Endodermal cell (in vitro differentiated cells): ENCODE measurements at regions not wholly inside any gene's neighbourhood (a gene's known extent, or its start where the extent isn't known, plus 50 kb on each side); places are given as distances from the start of the nearest gene placed in this dataset.

Experiments
- DNase-seq: peaks from one replicate; pipeline ENCODE4 v3.0.0-alpha.2; 2017
- H3K27ac ChIP-seq: 2 replicates; pipeline ENCODE4 v1.5.1; 2013; ENCODE audit warnings: mild to moderate bottlenecking, low read depth, low read length, moderate library complexity
- H3K27me3 ChIP-seq: 2 replicates; pipeline ENCODE4 v1.6.1; 2013; ENCODE audit warnings: mild to moderate bottlenecking, low read length, moderate library complexity; ENCODE audit not compliant: insufficient read depth, control insufficient read depth, poor library complexity, severe bottlenecking
- H3K36me3 ChIP-seq: 2 replicates; pipeline ENCODE4 v1.7.0; 2013; ENCODE audit warnings: mild to moderate bottlenecking, low read length, moderate library complexity; ENCODE audit not compliant: control insufficient read depth, insufficient read depth
- H3K4me1 ChIP-seq: one replicate; pipeline ENCODE4 v1.7.0; 2013; ENCODE audit warnings: low read length; ENCODE audit not compliant: control insufficient read depth, insufficient read depth
- H3K4me3 ChIP-seq: 2 replicates; pipeline ENCODE4 v1.5.1; 2013; ENCODE audit warnings: mild to moderate bottlenecking, low read length, moderate library complexity
- H3K9ac ChIP-seq: 2 replicates; pipeline ENCODE4 v1.6.1; 2013; ENCODE audit warnings: mild to moderate bottlenecking, low read length, moderate library complexity; ENCODE audit not compliant: poor library complexity, severe bottlenecking; ENCODE audit errors: extremely low read depth
- H3K9me3 ChIP-seq: 2 replicates; pipeline ENCODE4 v1.6.1; 2013; ENCODE audit warnings: mild to moderate bottlenecking, low read length, moderate library complexity; ENCODE audit not compliant: control insufficient read depth
- H3K27ac Mint-ChIP-seq: 2 replicates; pipeline ENCODE4 v1.8.0; 2020; ENCODE audit warnings: mixed read lengths
- H3K27me3 Mint-ChIP-seq: 2 replicates; pipeline ENCODE4 v1.8.0; 2021; ENCODE audit warnings: mild to moderate bottlenecking, mixed read lengths; ENCODE audit not compliant: insufficient read depth
- H3K36me3 Mint-ChIP-seq: 2 replicates; pipeline ENCODE4 v1.8.0; 2020; ENCODE audit warnings: low read depth, mixed read lengths
- H3K4me1 Mint-ChIP-seq: 2 replicates; pipeline ENCODE4 v1.8.0; 2020; ENCODE audit warnings: mixed read lengths
- H3K4me3 Mint-ChIP-seq: 2 replicates; pipeline ENCODE4 v1.8.0; 2020; ENCODE audit warnings: mild to moderate bottlenecking, moderate library complexity, mixed read lengths
- H3K9me3 Mint-ChIP-seq: 2 replicates; pipeline ENCODE4 v1.8.0; 2020; ENCODE audit warnings: mild to moderate bottlenecking, mixed read lengths
- CTCF ChIP-seq: fragments of 200-600 bp; sonication (generic); conservative IDR thresholded peaks from 2 replicates; pipeline ENCODE4 v1.5.0; 2021; ENCODE audit warnings: antibody characterized with exemption, mild to moderate bottlenecking
- WGBS, 2 experiments: methylation state at CpG; one replicate each; pipeline versions ENCODE4 v1.1.5 to v1.1.7; 2013; ENCODE audit warnings: missing lambda C conversion rate in 2 of 2, mixed read lengths in 1 of 2; ENCODE audit not compliant: insufficient coverage in 1 of 2, insufficient read length in 1 of 2; 5-methylcytosine and 5-hydroxymethylcytosine counted together

GRCh38 chr3:150333477-150333876 is 74.6 kb upstream of the TSC22D2 start:
- Histone ChIP-seq H3K4me3 (no peak overlapping the region), H3K27ac (no peak overlapping the region), H3K27me3 (no peaks in the 10 kb centered on the region), H3K9me3 (peaks cover 4% of the 10 kb centered on the region), H3K36me3 (no peaks in the 10 kb centered on the region), H3K4me1 (no peaks in the 10 kb centered on the region), H3K9ac (no peak overlapping the region)
- Mint-ChIP-seq H3K4me1 (peaks cover 3% of the 10 kb centered on the region), H3K27me3 (no peaks in the 10 kb centered on the region), H3K9me3 (no peaks in the 10 kb centered on the region), H3K36me3 (no peaks in the 10 kb centered on the region), H3K27ac (no peak overlapping the region), H3K4me3 (no peak overlapping the region)
- DNase-seq: peak; percentile 64
- no peak for TF ChIP-seq CTCF
- WGBS, 2 experiments: 96% methylated on average over 1 of the region's 1 CpG; no CpG with 5 or more reads in 1 of the 2 experiments

- Mint-ChIP-seq H3K27me3 (no peaks in the 10 kb centered on the region), H3K4me3 (no peak overlapping the region), H3K4me1 (peaks cover 3% of the 10 kb centered on the region), H3K36me3 (no peaks in the 10 kb centered on the region), H3K27ac (no peak overlapping the region), H3K9me3 (no peaks in the 10 kb centered on the region)
- H3K9ac ChIP-seq: no peak overlapping the region
- no peak for DNase-seq
- no peak overlapping the region for H3K4me3 ChIP-seq
- TF ChIP-seq CTCF: no peak
- H3K9me3 ChIP-seq: no peaks in the 10 kb centered on the region
- H3K36me3 ChIP-seq: no peaks in the 10 kb centered on the region
- H3K4me1 ChIP-seq: no peaks in the 10 kb centered on the region
- 90 to 100% methylated on average over 1 of the region's 1 CpG for WGBS, 2 experiments
- no peaks in the 10 kb centered on the region for H3K27me3 ChIP-seq
- no peak overlapping the region for H3K27ac ChIP-seq
These were observed 76.0 kb upstream of the TSC22D2 start for GRCh38 chr3:150331978-150332568.

- H3K36me3 Mint-ChIP-seq: no peaks in the 10 kb centered on the region
- Histone ChIP-seq H3K4me3 (no peak overlapping the region), H3K9me3 (no peaks in the 10 kb centered on the region), H3K27me3 (no peaks in the 10 kb centered on the region), H3K36me3 (no peaks in the 10 kb centered on the region), H3K4me1 (peaks cover under 1% of the 10 kb centered on the region), H3K27ac (no peak overlapping the region), H3K9ac (no peak overlapping the region)
- WGBS, 2 experiments: 91 to 98% methylated on average over 2 of the region's 2 CpGs
- peaks cover 3% of the 10 kb centered on the region for H3K4me1 Mint-ChIP-seq
- no peak for DNase-seq
- H3K9me3 Mint-ChIP-seq: no peaks in the 10 kb centered on the region
- no peak overlapping the region for H3K27ac Mint-ChIP-seq
- H3K4me3 Mint-ChIP-seq: no peak overlapping the region
- no peaks in the 10 kb centered on the region for H3K27me3 Mint-ChIP-seq
- no peak for TF ChIP-seq CTCF
These were observed 77.2 kb upstream of the TSC22D2 start for GRCh38 chr3:150330872-150331271.
